ENCODE measurements at regions not wholly inside any gene's neighbourhood (a gene's known extent, or its start where the extent isn't known, plus 50 kb on each side); places are given as distances from the start of the nearest gene placed in this dataset.

DNA sequence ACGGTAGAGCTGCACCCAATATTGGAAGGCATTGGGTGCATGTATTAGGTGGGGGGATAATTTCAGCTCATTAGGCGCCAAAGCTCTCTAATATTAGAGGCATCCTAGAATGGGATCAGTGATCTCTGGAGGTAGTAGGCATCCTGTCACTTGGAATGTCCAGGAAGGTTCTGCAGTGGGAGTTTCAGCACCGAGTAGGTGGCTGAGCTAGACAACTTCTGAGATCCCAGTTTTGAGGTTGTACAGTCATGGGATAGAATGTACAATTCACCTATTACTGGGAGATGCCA, 210.9 kb downstream of the MYCN start:
- TF ChIP-seq, protein P1, sequence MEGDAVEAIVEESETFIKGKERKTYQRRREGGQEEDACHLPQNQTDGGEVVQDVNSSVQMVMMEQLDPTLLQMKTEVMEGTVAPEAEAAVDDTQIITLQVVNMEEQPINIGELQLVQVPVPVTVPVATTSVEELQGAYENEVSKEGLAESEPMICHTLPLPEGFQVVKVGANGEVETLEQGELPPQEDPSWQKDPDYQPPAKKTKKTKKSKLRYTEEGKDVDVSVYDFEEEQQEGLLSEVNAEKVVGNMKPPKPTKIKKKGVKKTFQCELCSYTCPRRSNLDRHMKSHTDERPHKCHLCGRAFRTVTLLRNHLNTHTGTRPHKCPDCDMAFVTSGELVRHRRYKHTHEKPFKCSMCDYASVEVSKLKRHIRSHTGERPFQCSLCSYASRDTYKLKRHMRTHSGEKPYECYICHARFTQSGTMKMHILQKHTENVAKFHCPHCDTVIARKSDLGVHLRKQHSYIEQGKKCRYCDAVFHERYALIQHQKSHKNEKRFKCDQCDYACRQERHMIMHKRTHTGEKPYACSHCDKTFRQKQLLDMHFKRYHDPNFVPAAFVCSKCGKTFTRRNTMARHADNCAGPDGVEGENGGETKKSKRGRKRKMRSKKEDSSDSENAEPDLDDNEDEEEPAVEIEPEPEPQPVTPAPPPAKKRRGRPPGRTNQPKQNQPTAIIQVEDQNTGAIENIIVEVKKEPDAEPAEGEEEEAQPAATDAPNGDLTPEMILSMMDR (IDR thresholded peaks at IDR 0.05) = no peak
- TF ChIP-seq POLR2A (IDR thresholded peaks at IDR 0.05) = no peak
